ENCODE measurements at regions not wholly inside any gene's neighbourhood (a gene's known extent, or its start where the extent isn't known, plus 50 kb on each side); places are given as distances from the start of the nearest gene placed in this dataset.
"Not testable (repeated sequence)": the region's sequence is repeated elsewhere in the genome, so short reads cannot be mapped to it uniquely, and the experiment has no call there.

DNA sequence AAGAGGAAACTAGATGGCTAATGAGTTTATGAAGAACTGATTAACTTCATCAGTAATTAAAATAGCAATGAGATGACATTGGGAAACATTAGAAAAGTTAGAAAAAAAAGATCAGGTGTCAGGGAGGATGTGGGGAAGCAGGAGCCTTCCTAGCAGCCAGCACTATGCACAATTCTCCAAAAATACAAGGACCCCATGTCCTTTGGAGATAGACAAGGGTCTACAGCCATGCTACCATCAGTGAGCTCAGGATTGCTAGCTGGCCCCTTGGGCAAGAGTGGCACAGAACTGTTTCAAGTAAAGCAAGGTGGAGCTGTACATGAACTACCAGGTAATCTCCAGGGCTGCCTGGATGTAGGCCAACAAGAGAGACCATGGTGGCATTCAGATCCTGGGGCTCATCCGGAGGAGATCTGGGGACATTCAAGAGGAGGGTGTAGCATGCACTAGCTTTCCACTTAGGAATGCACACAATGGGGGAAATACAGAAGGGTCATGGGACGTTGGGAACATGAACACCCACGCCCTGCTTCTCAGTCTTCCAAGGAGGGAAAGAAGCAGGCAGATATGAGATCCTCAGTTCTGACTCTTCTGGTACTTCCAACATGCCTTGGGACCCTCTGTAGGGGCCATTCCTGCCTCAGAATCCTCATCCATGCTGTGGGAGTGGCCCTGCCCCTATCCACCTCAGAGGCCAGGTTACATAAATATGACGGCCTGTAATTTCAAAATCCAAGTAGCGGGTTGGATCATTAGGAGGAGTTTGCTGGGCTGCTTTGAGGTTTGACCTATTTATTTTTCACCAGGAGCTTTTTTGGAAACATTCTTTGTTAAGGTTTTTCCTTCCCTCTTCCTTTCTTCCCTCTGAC is 82.2 kb upstream of the HABP2 start:
- DNase-seq = no peak

DNA sequence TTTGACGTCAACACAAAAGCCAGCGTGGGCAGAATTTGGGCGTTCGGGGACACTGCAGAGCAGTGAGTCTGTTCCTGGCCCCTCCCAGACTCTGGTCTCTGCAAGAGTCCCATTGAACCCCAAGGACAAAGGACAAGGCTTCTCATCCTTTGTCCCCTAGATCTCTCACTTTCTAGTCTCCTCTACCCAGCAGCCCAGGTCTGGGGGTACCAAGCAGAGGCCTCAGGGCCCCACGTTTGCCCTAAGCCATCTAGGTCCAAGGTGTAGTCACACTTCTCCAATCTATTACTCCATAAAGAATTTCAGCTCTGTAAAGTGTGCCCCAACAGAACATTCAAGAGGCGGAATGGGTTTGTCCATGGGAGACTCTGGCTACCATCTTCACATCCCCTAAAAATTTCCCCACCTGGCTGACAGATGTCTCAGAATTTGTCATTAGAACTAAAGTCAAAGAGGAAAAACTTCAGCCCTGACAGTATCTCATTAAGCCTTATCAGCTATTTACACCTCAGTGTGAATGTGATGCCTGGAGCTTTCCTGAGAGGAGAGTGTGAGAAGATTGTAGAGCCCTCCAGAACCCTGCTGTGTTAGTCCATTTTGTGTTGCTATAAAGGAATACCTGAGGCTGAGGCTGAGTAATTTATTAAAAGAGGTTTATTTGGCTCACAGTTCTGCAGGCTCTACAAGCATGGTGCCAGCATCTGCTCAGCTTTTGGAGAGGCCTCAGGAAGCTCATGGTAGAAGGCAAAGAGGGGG is 81.4 kb upstream of the HABP2 start:
- no peak for DNase-seq

DNA sequence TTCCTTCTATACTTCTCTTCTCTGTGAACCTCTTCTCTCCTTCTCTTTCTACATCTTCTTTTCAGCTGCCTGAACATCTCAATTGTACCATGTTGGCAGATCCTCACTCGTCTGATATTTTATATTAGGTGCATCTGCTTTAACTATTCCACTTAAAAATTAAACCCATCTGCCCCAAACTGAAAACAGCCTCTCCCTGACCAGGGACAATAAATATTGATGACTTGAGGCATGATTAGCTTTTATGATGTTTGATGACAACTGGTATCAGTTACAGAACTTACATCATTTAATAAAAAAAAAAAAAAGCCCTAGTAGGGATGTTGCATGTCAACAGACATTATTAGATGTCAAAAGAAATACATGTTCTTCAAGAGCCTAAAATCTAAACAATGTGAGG is 79.8 kb upstream of the HABP2 start:
- peak; percentile 75 for DNase-seq

DNA sequence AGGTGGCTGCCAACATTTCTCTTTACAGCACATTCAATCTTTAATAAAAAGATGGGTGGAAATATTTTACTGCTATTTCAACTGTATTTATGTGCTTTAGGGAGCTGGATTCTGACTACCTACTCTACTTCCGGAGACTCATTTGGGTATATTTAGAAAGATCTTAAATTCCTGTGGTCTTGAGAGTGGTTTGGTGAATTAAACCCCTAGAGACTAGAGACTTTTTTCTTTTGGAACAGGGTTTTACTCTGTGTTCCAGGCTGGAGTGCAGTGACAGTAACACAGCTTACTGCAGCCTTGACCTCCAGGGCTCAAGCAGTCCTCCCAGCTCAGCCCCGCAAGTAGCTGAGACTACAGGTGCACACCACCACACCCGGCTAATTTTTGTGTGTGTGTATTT is 79.0 kb upstream of the HABP2 start:
- DNase-seq = peak; percentile 36

DNA sequence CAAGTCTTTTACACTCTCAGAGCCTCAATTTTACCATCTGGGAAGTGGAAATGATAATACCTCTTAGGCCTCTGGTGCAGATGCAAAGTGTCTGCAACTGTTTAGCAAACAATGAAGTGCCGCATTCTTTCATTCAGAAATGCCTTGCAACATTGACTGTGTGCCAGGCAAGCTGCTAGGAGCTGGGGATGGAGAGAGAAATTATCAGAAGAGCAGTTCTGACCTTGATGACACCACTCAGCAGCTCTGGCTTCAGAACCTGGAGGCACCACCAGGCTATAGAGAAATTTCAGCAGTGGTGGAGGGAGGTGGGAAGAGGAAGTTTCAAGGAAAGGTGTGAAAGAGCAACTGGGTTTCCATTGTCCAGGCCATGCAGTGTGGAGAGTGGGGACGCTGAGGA is 78.1 kb upstream of the HABP2 start:
- DNase-seq = peak; percentile 62

DNA sequence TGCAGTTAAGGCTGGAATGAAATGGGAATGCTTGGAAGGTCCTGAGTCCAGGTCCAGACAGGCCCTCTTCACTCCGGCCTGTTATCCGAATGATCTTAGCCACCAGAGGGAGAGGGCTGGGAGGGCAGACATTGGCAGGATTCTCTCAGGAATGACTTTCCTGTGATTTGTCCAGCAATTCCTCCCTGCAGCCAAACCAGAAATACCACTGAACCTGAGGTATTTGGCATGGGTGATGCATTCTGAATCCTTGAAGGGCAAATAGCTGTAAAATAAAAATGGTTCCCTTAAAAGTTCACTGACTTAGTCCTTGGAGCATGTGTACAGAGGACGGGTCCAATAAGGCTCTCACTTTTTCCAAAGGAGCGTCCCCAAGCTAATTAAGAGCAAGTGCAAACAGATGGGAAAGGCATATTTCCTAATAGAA is 77.5 kb upstream of the HABP2 start:
- DNase-seq = peak; percentile 83

DNA sequence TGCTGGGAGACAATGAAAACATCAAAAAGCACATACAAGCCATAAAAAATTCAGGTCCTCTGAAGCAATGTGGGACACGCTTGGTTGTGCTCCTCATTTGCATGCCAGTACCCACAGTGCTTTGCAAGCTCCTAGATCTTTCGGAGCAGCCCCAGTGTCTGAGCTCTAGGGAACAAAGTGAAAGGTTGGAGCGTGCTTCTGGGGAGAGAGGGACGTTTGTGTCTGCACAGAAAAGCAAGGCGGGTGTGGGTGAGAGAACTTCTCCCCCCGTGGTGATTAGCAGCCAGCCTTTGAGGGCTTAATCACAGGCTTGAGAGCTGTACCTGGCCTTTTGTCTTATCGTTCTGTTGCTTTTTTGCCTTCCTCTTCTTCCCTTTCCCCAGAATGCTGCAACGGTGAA is 76.7 kb upstream of the HABP2 start:
- DNase-seq = no peak

DNA sequence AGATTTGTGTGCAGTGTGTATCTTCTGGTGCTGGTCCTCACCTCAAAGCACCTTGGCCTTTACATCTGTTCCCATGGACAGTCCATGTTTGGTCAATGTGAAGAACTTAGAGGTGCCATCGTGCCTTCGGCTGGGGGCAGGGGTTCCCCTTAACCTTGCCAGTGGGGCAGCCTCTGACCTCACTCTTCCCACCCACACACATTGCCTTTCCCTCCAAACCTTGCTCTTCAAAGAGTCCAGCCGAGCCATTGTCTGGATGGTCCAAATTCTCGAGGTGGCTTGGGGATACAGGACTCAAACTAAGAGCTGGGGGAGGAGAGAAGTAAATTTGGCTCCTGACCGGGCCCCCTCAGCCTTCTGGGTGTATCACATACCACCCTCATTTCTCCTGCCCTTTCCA is 76.2 kb upstream of the HABP2 start:
- no peak for DNase-seq

DNA sequence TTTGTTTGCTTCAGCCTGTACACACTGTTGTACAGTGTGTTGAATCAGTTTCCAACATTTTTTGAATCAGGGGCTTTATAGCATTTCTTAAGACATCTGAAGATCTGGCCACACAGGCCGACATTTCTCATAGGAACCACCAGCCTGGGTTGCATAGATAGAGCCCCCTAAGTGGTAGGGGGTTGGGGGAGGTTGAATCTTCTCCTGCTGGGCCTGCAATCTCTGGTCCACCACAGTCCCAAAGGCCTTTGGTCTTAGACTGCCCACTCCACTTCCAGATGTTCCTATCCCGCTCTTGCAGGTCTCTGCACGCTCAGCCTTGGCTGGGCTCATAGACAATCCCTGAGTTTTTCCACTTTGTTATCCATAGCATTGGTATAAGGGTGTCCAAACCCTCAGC is 75.4 kb upstream of the HABP2 start:
- no peak for DNase-seq

DNA sequence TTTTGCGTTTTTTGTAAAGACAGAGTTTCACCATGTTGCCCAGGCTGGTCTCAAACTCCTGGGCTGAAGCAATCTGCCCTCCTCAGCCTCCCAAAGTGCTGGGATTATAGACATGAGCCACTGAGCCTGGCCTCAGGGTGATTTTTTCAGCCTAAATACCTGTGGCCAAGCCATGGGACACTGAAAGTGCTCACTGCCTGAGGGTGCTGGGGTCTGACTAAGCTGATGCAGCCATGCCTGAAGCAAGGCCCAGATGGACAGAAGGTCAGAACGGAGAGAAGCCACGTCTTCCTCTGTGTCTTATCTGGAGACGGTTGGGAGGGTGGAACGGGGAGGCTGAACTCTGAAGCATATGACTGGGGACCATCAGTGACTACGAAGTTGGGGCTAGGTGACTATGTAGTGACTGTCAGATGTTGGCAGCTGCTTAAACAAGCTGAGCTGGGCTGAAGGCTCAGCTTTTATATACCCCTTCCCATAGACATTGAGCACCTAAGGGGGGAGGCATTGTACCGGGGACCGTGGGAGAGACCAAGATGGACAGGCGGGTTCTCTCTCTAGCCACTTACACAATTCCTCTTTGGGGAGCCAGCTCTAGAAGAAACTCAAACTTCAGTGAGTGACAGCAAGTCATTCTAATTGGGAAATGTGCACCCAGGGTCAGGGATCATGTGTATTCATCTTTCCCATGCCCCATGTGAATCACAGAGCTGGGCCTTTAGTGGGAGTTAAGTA is 73.3 kb upstream of the HABP2 start:
- no peak for DNase-seq

DNA sequence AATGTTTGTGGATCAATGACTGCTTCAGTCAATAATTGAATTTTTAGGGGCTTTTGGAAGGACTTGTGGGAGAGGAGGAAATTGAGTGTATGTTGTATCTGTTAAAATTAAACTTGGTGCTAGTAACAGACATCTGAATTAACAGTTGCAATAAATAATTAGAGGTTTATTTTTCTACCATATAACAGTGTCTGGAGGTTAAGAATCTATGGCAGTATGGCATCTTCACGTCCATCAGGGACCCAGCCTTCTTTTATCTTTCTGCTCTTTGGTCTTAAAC is 72.8 kb upstream of the HABP2 start:
- no peak for DNase-seq

DNA sequence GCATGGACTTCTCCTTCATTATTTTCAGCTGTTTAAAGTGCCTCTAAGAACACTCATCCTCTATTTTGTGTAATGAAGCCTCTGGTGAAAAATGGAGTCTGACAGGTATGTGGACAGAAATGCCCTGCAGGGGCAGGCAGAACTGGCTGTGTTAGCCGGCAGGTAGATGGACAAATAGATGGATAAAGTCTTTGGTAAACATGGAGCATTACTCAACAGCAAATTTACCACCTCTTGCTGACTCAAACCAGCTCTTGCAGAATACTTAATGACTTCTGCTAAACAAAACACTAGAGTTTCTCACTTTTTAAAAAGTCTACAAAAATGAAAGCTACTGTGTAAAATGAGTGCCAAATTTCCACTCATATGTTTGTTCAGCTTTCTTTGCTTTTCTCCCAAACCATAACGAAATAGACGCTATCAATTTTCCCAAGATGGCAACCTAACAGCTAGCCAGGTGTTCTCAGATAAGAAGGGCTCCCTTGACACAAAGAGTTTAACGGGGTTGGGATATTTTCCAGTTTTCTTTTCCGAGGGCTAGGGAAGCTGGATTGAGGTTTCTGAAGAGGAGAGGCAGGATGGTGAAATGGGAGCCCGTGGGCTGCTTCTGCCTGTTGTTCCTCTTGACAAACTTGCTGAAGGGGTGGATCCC is 71.9 kb upstream of the HABP2 start:
- no peak for DNase-seq

DNA sequence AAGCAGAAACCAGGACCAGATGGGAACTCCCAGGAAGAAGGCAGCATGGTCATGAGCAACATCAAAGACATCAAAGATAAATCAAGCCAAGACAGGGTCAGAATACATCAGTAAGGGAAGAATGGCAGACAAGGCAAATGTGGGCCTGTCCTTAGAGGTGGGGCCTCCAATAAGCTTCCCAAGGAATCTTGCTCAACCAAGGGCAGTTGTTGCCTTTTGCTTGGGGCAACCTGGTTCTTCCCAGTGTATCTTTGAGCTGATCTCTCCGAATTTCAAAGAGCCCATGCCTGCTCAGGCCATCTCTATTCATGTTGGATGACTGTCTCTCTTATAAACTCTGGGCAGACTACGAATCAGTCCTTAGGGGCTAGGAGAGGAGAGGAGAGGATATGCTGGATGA is 68.4 kb upstream of the HABP2 start:
- DNase-seq = no peak

DNA sequence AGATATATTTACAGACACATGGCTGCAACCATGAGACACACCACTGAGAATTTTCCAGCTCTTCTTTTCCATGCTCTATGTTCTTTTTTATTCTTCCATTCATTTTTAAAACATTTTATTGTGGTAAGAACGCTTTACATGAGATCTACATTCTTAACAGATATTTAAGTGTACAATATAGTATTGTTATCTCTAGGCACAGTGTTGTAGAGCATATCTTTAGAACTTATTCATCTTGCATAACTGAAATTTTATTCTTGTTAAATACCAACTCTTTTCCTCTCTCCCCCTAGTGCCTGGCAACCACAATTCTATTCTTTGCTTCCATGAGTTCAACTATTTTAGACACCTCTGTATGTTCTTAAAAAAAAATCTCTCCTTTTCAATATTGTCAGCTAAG is 67.1 kb upstream of the HABP2 start:
- DNase-seq = no peak

DNA sequence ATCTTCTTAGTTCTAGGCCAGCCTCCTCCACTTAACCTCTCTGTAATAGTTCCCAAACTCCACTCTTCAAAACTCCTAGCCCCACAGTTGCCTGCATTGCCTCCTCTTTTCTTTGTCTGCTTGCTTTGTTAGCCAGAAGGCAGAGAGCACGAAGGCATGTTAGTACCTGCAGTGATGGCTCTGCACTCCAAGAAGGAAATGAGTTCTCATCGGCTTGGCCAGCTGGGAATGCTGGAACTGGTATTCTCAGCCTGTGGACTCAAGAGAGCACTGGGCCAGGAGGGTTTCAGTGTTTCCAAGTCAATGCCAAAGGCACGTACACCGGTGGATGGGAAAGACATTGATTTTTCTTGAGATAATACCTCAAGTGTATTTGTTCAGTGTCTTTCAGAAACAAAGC is 66.3 kb upstream of the HABP2 start:
- no peak for DNase-seq

DNA sequence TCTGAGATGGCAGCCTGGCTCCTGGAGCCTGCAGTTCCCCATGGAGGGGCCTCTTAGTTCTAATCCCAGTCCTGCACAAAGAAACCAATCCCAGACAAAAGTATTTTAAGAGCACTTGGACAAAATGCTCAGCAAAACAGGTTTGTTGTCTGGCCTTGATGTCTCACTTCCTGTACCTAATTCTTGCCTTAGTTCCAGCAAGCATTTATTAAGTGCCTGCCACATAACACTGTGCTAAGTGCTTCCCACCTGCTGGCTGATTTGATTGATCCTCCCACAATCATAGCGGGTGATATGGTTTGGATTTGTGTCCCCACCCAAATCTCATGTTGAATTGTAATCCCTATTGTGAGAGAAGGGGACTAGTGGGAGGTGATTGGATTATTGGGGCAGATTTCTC is 65.7 kb upstream of the HABP2 start:
- DNase-seq = no peak

DNA sequence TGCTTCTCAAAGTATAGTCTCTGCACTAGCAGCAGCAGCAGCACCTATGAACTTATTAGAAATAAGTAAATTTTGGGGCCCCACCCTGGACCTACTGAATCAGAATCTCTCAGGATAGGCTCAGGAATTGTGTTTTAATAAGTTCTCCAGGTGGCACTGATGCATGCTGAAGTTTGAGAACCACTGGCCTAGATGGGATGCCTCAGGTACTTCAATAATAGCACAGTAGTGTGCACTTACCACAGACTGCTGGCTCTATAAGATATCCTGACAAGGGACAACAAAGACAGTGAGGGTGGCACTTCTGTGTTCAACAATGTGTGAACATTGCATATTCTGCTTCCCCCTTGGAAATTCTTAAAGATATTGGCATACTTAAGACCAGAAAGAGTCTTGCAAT is 64.7 kb upstream of the HABP2 start:
- no peak for DNase-seq

DNA sequence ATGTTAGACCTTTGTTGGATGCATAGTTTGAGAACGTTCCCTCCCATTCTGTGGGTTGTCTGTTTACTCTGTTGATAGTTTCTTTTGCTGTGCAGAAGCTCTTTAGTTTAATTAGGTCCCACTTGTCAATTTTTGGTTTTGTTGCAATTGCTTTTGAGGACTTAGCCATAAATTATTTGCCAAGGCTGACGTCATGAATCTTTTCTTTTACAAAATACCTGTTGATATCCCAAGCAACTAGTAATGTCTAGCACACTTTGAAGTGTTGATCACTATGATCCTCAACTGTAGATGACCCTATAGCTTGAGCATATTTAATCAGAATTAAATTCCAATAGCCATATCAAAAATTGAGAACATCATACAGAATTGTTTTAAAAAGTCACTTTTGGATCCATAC is 63.3 kb upstream of the HABP2 start:
- DNase-seq = not testable (repeated sequence)

DNA sequence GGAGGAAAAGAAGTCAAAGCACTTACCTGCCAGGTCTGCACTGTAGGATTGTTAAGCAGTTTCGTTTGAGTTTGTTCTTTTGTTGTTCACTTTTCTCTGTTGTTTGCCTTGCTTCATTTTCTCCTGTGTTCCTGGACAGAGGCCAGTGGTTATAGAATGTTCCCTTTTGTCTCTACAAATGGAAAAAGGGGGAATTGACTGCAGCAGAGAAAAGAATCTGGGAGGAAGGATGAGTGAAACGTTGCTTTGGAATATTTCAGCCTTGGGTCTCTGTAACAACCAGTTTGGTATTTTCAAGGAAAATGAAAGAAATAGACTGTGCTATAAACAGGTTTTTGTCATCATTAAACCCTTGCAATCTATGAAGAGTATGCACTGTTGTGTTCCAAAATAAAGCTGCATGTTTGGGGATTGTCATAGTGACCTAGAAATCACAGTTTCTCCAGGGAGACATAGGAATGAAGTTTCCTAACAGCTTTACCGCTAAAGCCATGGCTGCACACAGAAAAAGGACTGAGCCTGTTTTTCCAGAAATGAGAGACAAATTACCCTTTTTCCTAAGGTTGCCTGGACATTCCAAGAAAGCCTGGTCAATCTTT is 60.8 kb upstream of the HABP2 start:
- peak; percentile 93 for DNase-seq

DNA sequence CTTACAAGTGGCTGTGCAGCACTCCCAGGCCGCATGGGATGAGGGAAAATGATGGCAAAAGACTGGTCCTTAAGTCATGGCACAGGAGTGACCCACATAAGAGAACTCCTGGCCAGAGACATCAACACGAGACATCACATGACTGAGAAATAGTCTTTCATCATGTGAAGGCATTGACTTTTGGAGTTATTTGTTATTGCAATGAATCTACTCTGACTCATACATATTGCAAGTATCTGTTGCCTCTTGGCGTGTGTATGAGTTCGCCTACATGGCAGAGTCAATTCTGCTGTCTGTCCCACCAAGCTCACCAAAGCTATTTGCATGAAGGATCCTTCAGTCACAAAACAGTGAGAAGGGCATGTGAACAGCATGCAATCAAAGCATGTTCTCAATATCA is 59.7 kb upstream of the HABP2 start:
- DNase-seq = no peak

DNA sequence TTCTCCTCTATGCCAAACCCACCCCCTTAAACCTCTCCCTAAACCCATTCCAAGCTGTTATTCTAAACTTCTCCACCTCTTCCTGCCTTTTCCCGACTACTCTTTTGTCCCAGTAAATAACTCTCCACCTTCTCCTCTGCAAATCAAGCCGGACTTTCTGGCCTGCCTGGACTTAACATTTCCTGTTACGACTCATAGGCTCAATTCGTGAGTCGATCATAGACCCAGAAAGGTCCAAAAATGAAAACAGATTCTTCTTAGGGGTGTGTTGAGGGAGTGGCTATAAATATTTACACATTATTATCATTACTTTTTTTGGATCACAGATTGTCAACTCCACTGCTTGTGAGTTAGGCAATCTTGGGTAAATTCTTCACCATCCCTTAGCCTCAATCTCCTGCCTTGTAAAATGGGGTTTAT is 59.0 kb upstream of the HABP2 start:
- peak; percentile 86 for DNase-seq

DNA sequence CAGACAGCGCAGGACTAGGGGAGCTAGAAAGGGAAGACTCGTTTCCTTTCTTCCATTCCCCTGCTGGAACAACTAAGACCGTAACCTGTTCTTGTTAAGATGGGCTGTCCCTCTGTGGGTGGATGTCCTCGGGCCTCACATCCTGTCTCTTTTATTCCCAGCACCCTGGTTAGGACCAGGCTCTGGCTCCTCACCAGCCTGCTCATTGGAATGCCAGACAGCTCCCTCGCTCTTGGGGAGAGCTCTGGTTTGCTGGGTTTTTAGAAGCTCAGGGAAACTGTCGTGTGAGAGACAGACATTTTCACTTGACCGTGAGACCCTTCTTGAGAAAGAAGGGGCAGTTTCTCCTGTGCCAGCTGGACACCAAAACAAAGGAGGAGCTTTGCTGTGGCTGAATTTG is 58.1 kb upstream of the HABP2 start:
- DNase-seq = no peak
